GM12878 (cell line): ENCODE measurements at regions not wholly inside any gene's neighbourhood (a gene's known extent, or its start where the extent isn't known, plus 50 kb on each side); places are given as distances from the start of the nearest gene placed in this dataset.

ENCODE experiments used
- ATF3 ChIP-seq: IDR thresholded peaks from 2 replicates; pipeline ENCODE4 v1.6.1; 2011; ENCODE audit warnings: low read depth, mild to moderate bottlenecking, low read length, moderate library complexity, borderline replicate concordance; ENCODE audit errors: extremely low read depth
- CREM ChIP-seq: IDR thresholded peaks from 2 replicates; pipeline ENCODE4 v1.6.1; 2014; ENCODE audit warnings: antibody characterized with exemption, low read depth
- CTCF ChIP-seq, 3 experiments: IDR thresholded peaks in 2 of 3; conservative IDR thresholded peaks in 1 of 3; 2 replicates each; pipeline ENCODE4 v1.5.1; 2011; ENCODE audit warnings: low read depth in 3 of 3, low read length in 3 of 3, mild to moderate bottlenecking in 3 of 3, control low read depth in 2 of 3, moderate library complexity in 2 of 3, inconsistent platforms in 1 of 3, mixed read lengths in 1 of 3; ENCODE audit not compliant: control insufficient read depth in 2 of 3, insufficient read depth in 1 of 3; ENCODE audit errors: extremely low read depth in 1 of 3
- EZH2 ChIP-seq: IDR thresholded peaks from 2 replicates; pipeline ENCODE4 v1.6.1; 2012; ENCODE audit warnings: low read depth, mild to moderate bottlenecking, control low read depth, inconsistent platforms, low read length, borderline replicate concordance; ENCODE audit not compliant: control insufficient read depth
- POLR2AphosphoS5 ChIP-seq: IDR thresholded peaks from 2 replicates; pipeline ENCODE4 v1.6.1; 2011; ENCODE audit warnings: mild to moderate bottlenecking, low read length, inconsistent platforms
- RAD21 ChIP-seq: IDR thresholded peaks from 2 replicates; pipeline ENCODE4 v1.6.1; 2011; ENCODE audit warnings: mild to moderate bottlenecking, low read depth, low read length, moderate library complexity; ENCODE audit not compliant: insufficient read depth
- SP1 ChIP-seq: IDR thresholded peaks from one replicate; pipeline ENCODE4 v1.6.1; 2011; ENCODE audit warnings: low read depth, low read length
- TBL1XR1 ChIP-seq: IDR thresholded peaks from 2 replicates; pipeline ENCODE4 v1.6.1; 2012; ENCODE audit warnings: low read depth, low read length, improper control_type of control experiment
- TCF12 ChIP-seq: IDR thresholded peaks from 2 replicates; pipeline ENCODE4 v1.6.1; 2011; ENCODE audit warnings: low read depth, mild to moderate bottlenecking, low read length
- TCF7 ChIP-seq: IDR thresholded peaks from 2 replicates; pipeline ENCODE4 v1.6.1; 2014; ENCODE audit warnings: antibody characterized with exemption, borderline replicate concordance
- YY1 ChIP-seq: IDR thresholded peaks from 2 replicates; pipeline ENCODE4 v1.6.1; 2011; ENCODE audit warnings: low read depth, mild to moderate bottlenecking, low read length
- ZBTB4 ChIP-seq: fragments of 450-650 bp; formaldehyde crosslinking; IDR thresholded peaks from 2 replicates; pipeline ENCODE4 v1.4.0; 2022; ENCODE audit warnings: mild to moderate bottlenecking, moderate library complexity

DNA sequence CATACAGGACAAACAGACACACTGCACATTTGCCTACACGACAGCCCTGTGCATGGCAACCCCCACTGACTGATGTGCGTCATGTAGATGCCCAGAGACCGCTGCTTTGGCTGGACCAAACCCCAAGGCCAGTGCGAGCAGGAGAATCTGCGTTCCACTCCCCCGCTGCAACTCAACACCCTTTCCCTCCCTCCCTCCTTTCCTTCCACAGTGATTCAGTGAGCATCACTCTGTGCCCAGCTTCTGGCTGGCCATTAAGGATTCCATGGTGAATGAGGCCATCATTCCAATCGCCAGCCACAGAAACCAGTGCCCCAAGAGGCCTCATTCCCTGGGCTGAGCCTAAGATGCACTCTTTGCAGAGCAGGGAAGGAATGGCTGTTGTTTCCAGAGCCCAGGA lies 61.6 kb downstream of the GSX1 start:
- TF ChIP-seq EZH2 (no peak), CREM (no peak), TCF12 (no peak), ZBTB4 (CRISPR knock-in tag) (no peak), ATF3 (no peak), POLR2AphosphoS5 (no peak), RAD21 (no peak), TCF7 (no peak), TBL1XR1 (no peak), YY1 (no peak), SP1 (no peak), CTCF (IDR thresholded peaks at IDR 0.05 in 2 of 3, conservative IDR thresholded peaks at IDR 0.05 in 1 of 3; ENCODE audit: control insufficient read depth in 2 of 3, extremely low read depth in 1 of 3, insufficient read depth in 1 of 3, low read depth in 3 of 3, low read length in 3 of 3) (no peak)
